Chondrocyte (in vitro differentiated cells): ENCODE measurements at regions not wholly inside any gene's neighbourhood (a gene's known extent, or its start where the extent isn't known, plus 50 kb on each side); places are given as distances from the start of the nearest gene placed in this dataset.

Experiments used
- DNase-seq: peaks from one replicate; pipeline ENCODE4 v3.0.0; 2021; ENCODE audit warnings: mixed read lengths, low spot score
- H3K27ac Mint-ChIP-seq: one replicate; pipeline ENCODE4 v1.8.0; 2021; ENCODE audit warnings: mild to moderate bottlenecking, moderate library complexity, mixed read lengths; ENCODE audit not compliant: unreplicated experiment
- H3K27me3 Mint-ChIP-seq: 2 replicates; pipeline ENCODE4 v1.8.0; 2021; ENCODE audit warnings: low read depth, mixed read lengths
- H3K36me3 Mint-ChIP-seq: 2 replicates; pipeline ENCODE4 v1.8.0; 2021; ENCODE audit warnings: low read depth, mixed read lengths
- H3K4me1 Mint-ChIP-seq: 2 replicates; pipeline ENCODE4 v1.8.0; 2021; ENCODE audit warnings: low read depth, mild to moderate bottlenecking, mixed read lengths
- H3K4me3 Mint-ChIP-seq: one replicate; pipeline ENCODE4 v1.8.0; 2021; ENCODE audit warnings: mild to moderate bottlenecking, moderate library complexity, mixed read lengths; ENCODE audit not compliant: unreplicated experiment
- H3K9me3 Mint-ChIP-seq: 2 replicates; pipeline ENCODE4 v1.8.0; 2021; ENCODE audit warnings: low read depth, mixed read lengths
- CTCF ChIP-seq: fragments of 200-600 bp; sonication (generic); IDR thresholded peaks from 2 replicates; pipeline ENCODE4 v1.5.0; 2021; ENCODE audit warnings: antibody characterized with exemption, mild to moderate bottlenecking, moderate library complexity

DNA sequence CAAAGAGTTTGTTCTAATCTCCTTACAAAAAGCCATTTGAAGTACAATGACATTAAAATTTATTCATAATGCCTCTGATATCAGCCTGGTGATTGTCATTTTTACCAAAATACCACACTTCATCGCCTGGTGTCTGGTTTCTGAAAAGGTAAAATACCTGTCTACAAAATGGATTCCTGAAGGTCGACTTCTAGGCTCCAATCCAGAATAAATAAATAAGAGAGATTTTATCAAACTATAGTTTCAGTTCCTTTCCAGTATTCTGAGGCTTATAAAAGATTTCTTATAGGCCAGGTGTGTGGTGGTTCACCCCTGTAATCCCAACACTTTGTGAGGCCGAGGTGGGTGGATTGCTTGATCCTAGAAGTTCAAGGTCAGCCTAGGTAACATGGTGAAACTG, 340.7 kb downstream of the SLC16A7 start:
- H3K27me3 Mint-ChIP-seq: no peaks in the 10 kb centered on the region
- peaks cover 42% of the 10 kb centered on the region for H3K4me1 Mint-ChIP-seq
- H3K27ac Mint-ChIP-seq: no peak overlapping the region
- no peak overlapping the region for H3K4me3 Mint-ChIP-seq
- no peak for TF ChIP-seq CTCF
- DNase-seq: no peak
- peaks cover 4% of the 10 kb centered on the region for H3K36me3 Mint-ChIP-seq
- peaks cover 15% of the 10 kb centered on the region for H3K9me3 Mint-ChIP-seq

GRCh38 chr12:59937148-59937547, 341.3 kb downstream of the SLC16A7 start:
- no peak for TF ChIP-seq CTCF
- peaks cover 48% of the 10 kb centered on the region for H3K4me1 Mint-ChIP-seq
- no peaks in the 10 kb centered on the region for H3K27me3 Mint-ChIP-seq
- H3K36me3 Mint-ChIP-seq: peaks cover under 1% of the 10 kb centered on the region
- H3K4me3 Mint-ChIP-seq: no peak overlapping the region
- peaks cover 9% of the 10 kb centered on the region for H3K9me3 Mint-ChIP-seq
- no peak for DNase-seq
- no peak overlapping the region for H3K27ac Mint-ChIP-seq

GRCh38 chr12:59938190-59938962, 342.5 kb downstream of the SLC16A7 start:
- Mint-ChIP-seq H3K9me3 (peaks cover 4% of the 10 kb centered on the region), H3K4me3 (no peak overlapping the region), H3K4me1 (peaks cover 49% of the 10 kb centered on the region), H3K27me3 (no peaks in the 10 kb centered on the region), H3K27ac (no peak overlapping the region), H3K36me3 (no peaks in the 10 kb centered on the region)
- TF ChIP-seq CTCF: no peak
- no peak for DNase-seq

GRCh38 chr12:59940631-59941342, 345.0 kb downstream of the SLC16A7 start:
- Mint-ChIP-seq H3K4me1 (peaks cover 49% of the 10 kb centered on the region), H3K36me3 (no peaks in the 10 kb centered on the region), H3K27ac (peak overlapping the region; percentile 62), H3K27me3 (no peaks in the 10 kb centered on the region), H3K4me3 (no peak overlapping the region), H3K9me3 (no peaks in the 10 kb centered on the region)
- DNase-seq: no peak
- no peak for TF ChIP-seq CTCF

DNA sequence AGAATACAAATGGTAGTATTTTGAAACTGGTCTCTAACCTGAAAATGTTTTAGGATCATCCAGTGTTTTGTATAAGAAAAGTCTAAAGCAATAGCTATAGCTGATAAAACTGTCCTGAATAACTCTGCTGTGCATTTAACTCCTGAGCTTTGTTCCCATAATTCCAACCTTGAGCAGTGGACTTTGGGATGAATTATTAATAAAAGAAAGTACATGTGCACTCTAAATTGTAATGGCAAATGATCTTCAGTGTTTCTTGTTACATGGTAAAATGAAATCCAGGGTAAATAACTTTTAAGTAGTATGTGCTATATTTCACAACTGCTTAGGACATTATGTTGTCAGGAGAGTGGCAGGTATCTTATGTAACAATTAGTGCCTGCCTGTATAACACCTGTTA, 345.6 kb downstream of the SLC16A7 start:
- Mint-ChIP-seq H3K27ac (no peak overlapping the region), H3K4me3 (no peak overlapping the region), H3K4me1 (peaks cover 49% of the 10 kb centered on the region), H3K9me3 (no peaks in the 10 kb centered on the region), H3K27me3 (no peaks in the 10 kb centered on the region), H3K36me3 (no peaks in the 10 kb centered on the region)
- DNase-seq: no peak
- TF ChIP-seq CTCF: no peak
